ENCODE measurements at regions not wholly inside any gene's neighbourhood (a gene's known extent, or its start where the extent isn't known, plus 50 kb on each side); places are given as distances from the start of the nearest gene placed in this dataset.

GRCh38 chr19:29275266-29275665 is 62.3 kb upstream of the UQCRFS1 start:
- POLR2A ChIA-PET: no interaction called here
- DNase-seq (ENCODE audit: low read depth in 1 of 2, low spot score in 1 of 2) (no peak), ATAC-seq (no peak), FAIRE-seq (no peak)
- TF ChIP-seq SMC3 (IDR thresholded peaks at IDR 0.05) (no peak), MAX (IDR thresholded peaks at IDR 0.05) (no peak), EHF (CRISPR knock-in tag; IDR thresholded peaks at IDR 0.05) (no peak), ESRRA (IDR thresholded peaks at IDR 0.05; ENCODE audit: borderline replicate concordance, low read length) (no peak), RCOR1 (IDR thresholded peaks at IDR 0.05; ENCODE audit: low read depth, low read length) (no peak), HOXB5 (CRISPR knock-in tag; IDR thresholded peaks at IDR 0.05) (no peak), KDM5A (IDR thresholded peaks at IDR 0.05) (no peak), ZC3H11A (IDR thresholded peaks at IDR 0.05) (no peak), FOXS1 (CRISPR knock-in tag; IDR thresholded peaks at IDR 0.05) (no peak)
- CTCF ChIA-PET: interaction anchor here (0.6 to 5.3 kb wide), 5 partner anchors 10 to 531 kb away, joined by 3 to 50 read pairs (median 5); no protein-coding TSS in a partner anchor
- Histone ChIP-seq H3K27ac (no peak overlapping the region), H3K4me2 (no peak overlapping the region), H3K4me1 (peaks cover 14% of the 10 kb centered on the region; the same call in 2 of the 3 replicates), H3K9me3 (0 out of 3 replicates have a peak, but pooled peaks cover 3% of the 10 kb centered on the region), H3K4me3 (no peak overlapping the region)
- WGBS (ENCODE audit: missing lambda C conversion rate): 40% methylated on average over 4 of the region's 4 CpGs

GRCh38 chr19:29277102-29277501 is 64.2 kb upstream of the UQCRFS1 start:
- peak overlapping the region; percentile 4; the same call in 1 of the 3 replicates for H3K4me2 ChIP-seq
- CTCF ChIA-PET: interaction anchor here (1.2 kb wide), 1 partner anchor 13 kb away, joined by 3 read pairs; no protein-coding TSS in a partner anchor
- H3K27ac ChIP-seq: no peak overlapping the region
- H3K4me3 ChIP-seq: no peak overlapping the region
- TF ChIP-seq NFE2L2 (conservative IDR thresholded peaks at IDR 0.05; ENCODE audit: low read length) (no peak), ELK1 (IDR thresholded peaks at IDR 0.05; ENCODE audit: low read depth, low read length) (no peak), ZSCAN20 (CRISPR knock-in tag; IDR thresholded peaks at IDR 0.05) (no peak), BHLHE40 (IDR thresholded peaks at IDR 0.05; ENCODE audit: low read depth, low read length) (no peak), HDAC2 (IDR thresholded peaks at IDR 0.05) (no peak), NR3C1 (IDR thresholded peaks at IDR 0.05) (no peak), KDM1A (IDR thresholded peaks at IDR 0.05; ENCODE audit: low read depth) (no peak)
- FAIRE-seq (no peak), ATAC-seq (peak; percentile 36 to 81; a peak in 3 of 6 replicates), DNase-seq (ENCODE audit: low read depth in 1 of 2, low spot score in 1 of 2) (peak in 1 of 2 experiments; percentile 52)
- POLR2A ChIA-PET: no interaction called here
- H3K4me1 ChIP-seq: peaks cover 14% of the 10 kb centered on the region; the same call in 2 of the 3 replicates
- WGBS (ENCODE audit: missing lambda C conversion rate): 2% methylated on average over 7 of the region's 7 CpGs
- 0 out of 3 replicates have a peak, but pooled peaks cover 6% of the 10 kb centered on the region for H3K9me3 ChIP-seq

GRCh38 chr19:29278716-29279115 is 65.8 kb upstream of the UQCRFS1 start:
- H3K4me3 ChIP-seq: no peak overlapping the region
- CTCF ChIA-PET: interaction anchor here (0.5 to 2.0 kb wide), 3 partner anchors 15 to 21 kb away, joined by 3 to 9 read pairs (median 9); no protein-coding TSS in a partner anchor
- ATAC-seq: peak; percentile 52 to 55; a peak in 5 of 6 replicates
- POLR2A ChIA-PET: no interaction called here
- 0 out of 3 replicates have a peak, but pooled peaks cover 6% of the 10 kb centered on the region for H3K9me3 ChIP-seq
- H3K4me2 ChIP-seq: no peak overlapping the region
- peaks cover 5% of the 10 kb centered on the region; the same call in 2 of the 3 replicates for H3K4me1 ChIP-seq
- FAIRE-seq: no peak
- no peak overlapping the region for H3K27ac ChIP-seq
- 4% methylated on average over 3 of the region's 3 CpGs for WGBS (ENCODE audit: missing lambda C conversion rate)
- no peak for DNase-seq (ENCODE audit: low read depth in 1 of 2, low spot score in 1 of 2)
- TF ChIP-seq RFX5 (IDR thresholded peaks at IDR 0.05) (no peak), FOSL2 (IDR thresholded peaks at IDR 0.05) (no peak), FOSL2 (CRISPR knock-in tag; IDR thresholded peaks at IDR 0.05) (no peak), JUNB (IDR thresholded peaks at IDR 0.05) (no peak), BCL3 (IDR thresholded peaks at IDR 0.05) (no peak), MAFK (IDR thresholded peaks at IDR 0.05; ENCODE audit: partially characterized antibody) (no peak)

Measured in A549 (cell line).